GM21526 (cell line): ENCODE measurements at regions not wholly inside any gene's neighbourhood (a gene's known extent, or its start where the extent isn't known, plus 50 kb on each side); places are given as distances from the start of the nearest gene placed in this dataset.
A peak's percentile ranks its signal among the peaks of the same experiment; 100 is the strongest.
"Not testable (repeated sequence)": the region's sequence is repeated elsewhere in the genome, so short reads cannot be mapped to it uniquely, and the experiment has no call there.

Source experiments
- ATAC-seq: cut with Tn5 transposase; IDR thresholded peaks from one replicate; pipeline ENCODE4 v1.9.1; 2021; ENCODE audit warnings: moderate library complexity; ENCODE audit not compliant: unreplicated experiment, low FRiP score

DNA sequence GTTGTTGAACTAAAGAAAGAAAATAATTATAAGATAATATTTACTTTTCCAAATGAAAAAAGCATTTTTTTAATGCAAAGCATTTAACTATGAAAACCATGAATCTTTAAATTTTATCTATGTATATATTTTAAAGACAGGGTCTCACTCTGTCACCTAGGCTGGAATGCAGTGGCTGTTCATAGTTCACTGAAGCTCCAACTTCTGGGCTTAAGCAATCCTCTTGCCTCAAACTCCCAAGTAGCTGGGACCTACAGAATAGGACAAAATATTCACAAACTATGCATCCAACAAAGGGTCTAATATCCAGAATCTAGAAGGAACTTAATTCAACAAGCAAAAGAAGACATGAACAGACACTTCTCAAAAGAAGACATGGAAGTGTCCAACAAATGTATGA lies 55.9 kb upstream of the ALB start:
- no peak for ATAC-seq

DNA sequence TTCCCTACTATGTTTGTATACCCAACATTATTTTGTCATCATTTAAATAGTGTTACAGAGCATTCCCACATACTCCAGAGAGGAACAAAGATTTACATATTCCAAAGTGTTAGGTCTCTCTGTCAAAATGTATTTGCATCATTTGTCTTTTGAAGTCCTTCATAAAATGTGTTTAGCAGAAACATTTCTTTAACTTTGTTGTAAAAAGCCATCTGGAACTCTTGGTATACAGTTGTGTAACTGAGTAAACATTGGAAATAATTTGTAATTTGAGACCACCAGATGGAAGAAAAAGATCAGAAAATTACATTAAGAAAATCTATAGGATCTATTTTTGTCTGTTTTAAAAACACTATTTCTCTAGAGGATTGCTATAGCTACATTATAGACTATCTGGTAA lies 56.6 kb upstream of the ALB start:
- ATAC-seq = no peak

- ATAC-seq = no peak
Observed at GRCh38 chr4:73345399-73345975, 58.6 kb upstream of the ALB start.

GRCh38 chr4:73344106-73344505 lies 60.0 kb upstream of the ALB start:
- no peak for ATAC-seq

DNA sequence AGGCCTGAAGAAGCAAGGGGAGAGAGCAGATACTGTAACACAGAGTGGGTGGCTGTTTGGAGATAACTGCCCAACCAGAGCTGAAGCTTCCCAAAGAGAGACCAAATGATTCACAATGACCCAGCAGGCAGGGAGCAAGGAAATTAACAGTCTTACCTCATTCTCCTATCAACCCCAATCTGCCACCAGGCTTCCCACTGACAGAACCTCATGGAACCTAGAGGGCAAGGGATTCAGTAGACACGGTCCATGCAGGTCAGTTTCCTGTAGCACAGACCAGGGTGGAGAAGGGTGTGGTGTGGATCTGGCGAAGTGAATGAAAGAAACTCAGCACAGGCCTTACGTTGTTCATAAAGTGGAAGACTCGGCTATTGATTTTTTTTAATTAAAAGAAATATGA lies 60.7 kb upstream of the ALB start:
- no peak for ATAC-seq

DNA sequence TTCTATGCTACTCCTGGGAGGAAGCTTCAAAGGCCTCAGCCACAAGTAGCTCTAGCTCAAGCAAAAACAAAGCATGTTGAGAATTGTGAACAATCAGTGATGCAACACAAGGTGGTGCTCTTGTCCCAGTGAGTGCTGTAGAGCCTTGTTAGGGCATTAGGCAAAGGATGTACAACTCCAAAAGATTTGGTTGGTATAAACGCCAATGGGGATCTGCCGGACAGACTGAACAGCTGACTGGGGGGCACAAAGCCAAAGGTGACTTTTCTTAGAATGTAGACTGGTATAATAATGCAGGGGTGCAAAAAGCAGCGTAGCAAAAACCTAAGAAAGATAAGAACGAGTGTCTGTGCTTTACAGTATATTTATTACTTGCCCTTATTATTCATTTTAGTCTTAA lies 62.6 kb upstream of the ALB start:
- peak; percentile 75 for ATAC-seq

GRCh38 chr4:73340917-73341316 lies 63.2 kb upstream of the ALB start:
- no peak for ATAC-seq

DNA sequence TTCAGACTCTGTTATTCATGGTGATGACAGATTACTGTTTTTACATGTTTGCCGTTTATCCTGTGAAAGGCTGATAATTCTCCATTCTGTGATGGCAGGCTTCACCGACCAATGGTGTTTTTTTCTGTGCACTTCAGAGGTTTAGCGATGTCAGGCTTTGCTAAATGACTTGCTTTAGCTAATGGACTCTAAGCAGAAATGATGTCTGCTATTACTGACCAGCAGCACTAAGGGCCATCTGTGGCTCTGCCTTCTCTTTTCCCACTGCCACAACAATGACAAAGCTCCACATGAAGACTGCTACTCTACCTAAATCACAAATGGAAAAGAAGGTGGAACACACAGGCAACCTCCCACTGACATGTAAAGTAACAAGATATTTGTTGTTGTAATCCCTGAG lies 68.4 kb upstream of the ALB start:
- ATAC-seq = no peak

DNA sequence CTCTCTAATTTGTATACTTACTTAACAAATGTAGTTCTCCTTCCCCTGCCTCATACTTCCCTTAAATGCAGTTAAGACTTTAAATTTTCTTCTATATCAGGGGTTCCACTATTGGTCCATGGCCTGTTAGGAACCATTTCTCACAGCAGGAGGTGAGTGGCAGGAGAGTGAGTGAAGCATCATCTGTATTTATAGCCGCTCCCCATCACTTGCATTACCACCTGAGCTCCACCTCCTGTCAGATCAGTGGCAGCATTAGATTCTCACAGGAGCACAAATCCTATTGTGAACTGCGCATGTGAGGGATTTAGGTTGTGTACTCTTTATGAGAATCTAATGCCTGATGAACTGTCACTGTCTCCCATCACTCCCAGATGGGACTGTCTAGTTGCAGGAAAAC lies 72.1 kb upstream of the ALB start:
- ATAC-seq = not testable (repeated sequence)

GRCh38 chr4:73329300-73329699 lies 70.7 kb upstream of the ANKRD17 start:
- no peak for ATAC-seq

DNA sequence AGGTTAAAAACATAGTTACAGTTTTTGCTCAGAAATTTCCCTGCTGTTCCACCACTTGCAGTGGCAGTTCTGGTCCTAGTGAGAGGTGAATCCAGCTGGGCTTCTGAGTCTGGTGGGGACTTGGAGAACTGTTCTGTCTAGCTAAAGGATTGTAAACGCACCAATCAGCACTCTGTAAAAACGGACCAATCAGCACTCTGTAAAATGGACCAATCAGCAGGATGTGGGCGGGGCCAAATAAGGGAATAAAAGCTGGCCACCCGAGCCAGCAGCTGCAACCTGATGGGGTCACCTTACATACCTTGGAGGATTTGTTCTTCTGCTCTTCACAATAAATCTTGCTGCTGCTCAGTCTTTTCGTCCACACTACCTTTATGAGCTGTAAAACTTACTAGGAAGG lies 67.2 kb upstream of the ANKRD17 start:
- ATAC-seq = not testable (repeated sequence)

- no peak for ATAC-seq
Observed at GRCh38 chr4:73317092-73317491, 58.5 kb upstream of the ANKRD17 start.

DNA sequence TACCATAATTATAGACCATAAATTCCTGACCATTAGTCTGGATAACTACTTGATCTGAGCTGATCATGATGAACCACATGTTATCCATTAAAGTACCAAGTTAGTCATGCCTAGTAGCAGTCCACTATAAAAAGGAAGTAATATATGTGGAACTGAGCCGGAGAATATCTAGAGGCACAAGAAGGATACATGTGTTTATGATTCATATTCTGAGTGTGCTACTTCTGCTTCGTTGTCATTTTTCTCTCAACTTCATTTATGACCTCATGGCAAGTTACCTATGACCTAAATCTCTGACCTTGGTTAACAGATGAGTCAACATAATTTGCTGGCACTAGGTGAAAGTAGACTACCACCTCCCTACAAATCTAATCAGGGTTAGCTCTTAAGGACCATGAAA lies 56.5 kb upstream of the ANKRD17 start:
- ATAC-seq = no peak

- ATAC-seq = no peak
Observed at GRCh38 chr4:73312967-73313366, 54.4 kb upstream of the ANKRD17 start.

DNA sequence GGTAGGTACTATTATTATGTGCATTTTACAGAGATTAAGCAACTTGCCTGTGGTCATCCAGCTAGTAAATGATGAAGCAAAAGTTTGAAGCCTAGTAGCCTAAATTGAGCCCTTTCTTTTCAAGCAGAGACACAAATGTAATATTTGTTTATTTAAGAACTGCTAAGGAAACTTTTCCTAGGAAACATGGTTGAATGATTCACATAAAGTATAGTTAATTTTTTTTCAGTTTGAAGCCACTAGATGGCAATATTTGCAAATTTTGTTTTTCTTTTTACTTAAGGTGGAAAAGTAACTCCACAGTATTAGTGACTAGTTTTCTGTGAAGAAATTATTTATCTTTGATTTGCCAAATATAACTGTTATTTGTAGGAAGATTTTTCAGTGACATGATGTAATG lies 52.8 kb upstream of the ANKRD17 start:
- no peak for ATAC-seq

DNA sequence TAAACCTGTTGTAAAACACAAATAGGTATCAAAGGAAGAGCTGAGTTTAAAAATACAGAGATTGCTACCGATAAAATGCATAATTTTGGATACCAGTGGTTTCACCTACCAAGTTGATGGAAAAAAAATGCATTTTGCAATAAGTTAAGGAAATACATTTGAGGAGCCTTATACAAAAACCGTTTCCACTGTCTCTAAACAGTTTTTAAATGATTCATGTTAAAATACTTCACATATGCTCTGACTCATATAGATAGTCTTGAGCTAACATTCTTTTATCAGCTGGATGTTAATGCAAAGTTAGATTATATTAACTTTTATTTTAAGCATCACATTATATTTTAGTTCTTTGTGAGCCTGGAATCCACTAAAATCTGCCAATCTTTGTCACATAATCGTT lies 50.6 kb upstream of the ANKRD17 start:
- no peak for ATAC-seq
